HL-60 (cell line): ENCODE measurements at regions not wholly inside any gene's neighbourhood (a gene's known extent, or its start where the extent isn't known, plus 50 kb on each side); places are given as distances from the start of the nearest gene placed in this dataset.

Experiments
- DNase-seq, 2 experiments: peaks; one replicate each; pipeline ENCODE4 v3.0.0-alpha.2; 2010 to 2020; ENCODE audit warnings: low read depth in 1 of 2, low spot score in 1 of 2
- H3K27ac ChIP-seq: fragments of 250-450 bp; sonication (Bioruptor Pico); replicated peaks from 2 replicates; pipeline ENCODE4 v1.5.1; 2020; ENCODE audit warnings: mild to moderate bottlenecking, moderate library complexity
- H3K27me3 ChIP-seq: fragments of 250-450 bp; sonication (Bioruptor Pico); 2 replicates; pipeline ENCODE4 v1.5.1; 2021; ENCODE audit warnings: mild to moderate bottlenecking, moderate library complexity; ENCODE audit not compliant: insufficient read depth, poor library complexity, severe bottlenecking
- H3K4me3 ChIP-seq: replicated peaks from 2 replicates; pipeline ENCODE4 v1.5.1; 2011; ENCODE audit warnings: mild to moderate bottlenecking, control low read depth, low read length; ENCODE audit not compliant: insufficient read depth
- GABPA ChIP-seq: IDR thresholded peaks from 2 replicates; pipeline ENCODE4 v1.6.1; 2012; ENCODE audit warnings: low read depth
- POLR2AphosphoS5 ChIP-seq: IDR thresholded peaks from 2 replicates; pipeline ENCODE4 v1.6.1; 2012; ENCODE audit warnings: low read depth
- SPI1 ChIP-seq: IDR thresholded peaks from 2 replicates; pipeline ENCODE4 v1.6.1; 2012; ENCODE audit warnings: low read depth, mild to moderate bottlenecking, borderline replicate concordance
- TF ChIP-seq, protein P1 (sequence below): IDR thresholded peaks from 2 replicates; pipeline ENCODE4 v1.6.1; 2012; ENCODE audit warnings: low read depth; ENCODE audit not compliant: insufficient replicate concordance
- TF ChIP-seq, protein P2 (sequence below): IDR thresholded peaks from one replicate; pipeline ENCODE4 v1.5.1; 2011; ENCODE audit warnings: low read length, control low read depth, inconsistent platforms; ENCODE audit not compliant: insufficient read depth

DNA sequence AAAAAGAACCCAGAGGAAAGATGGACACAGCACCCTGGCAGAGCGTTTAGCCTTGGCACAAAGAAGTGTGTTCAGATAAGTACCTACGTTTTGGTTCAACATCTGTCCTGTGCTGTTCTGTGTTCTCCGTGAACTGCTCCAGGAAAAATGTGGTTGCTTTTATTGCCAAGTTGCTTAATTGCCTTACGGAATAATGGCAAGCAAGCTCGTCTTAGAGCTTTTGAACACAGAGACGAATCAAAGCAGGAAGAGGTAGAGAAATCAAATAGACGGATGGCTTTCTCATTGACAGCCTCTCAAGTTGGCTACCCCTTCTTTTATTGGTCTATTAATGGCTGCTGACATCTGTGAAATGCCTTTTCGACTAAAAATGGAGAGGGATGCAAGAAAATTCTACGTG is 911.1 kb upstream of the EEF2KMT start:
- Histone ChIP-seq H3K27ac (no peak overlapping the region), H3K4me3 (no peak overlapping the region), H3K27me3 (no peaks in the 10 kb centered on the region)
- no peak for DNase-seq
- TF ChIP-seq, protein P1, sequence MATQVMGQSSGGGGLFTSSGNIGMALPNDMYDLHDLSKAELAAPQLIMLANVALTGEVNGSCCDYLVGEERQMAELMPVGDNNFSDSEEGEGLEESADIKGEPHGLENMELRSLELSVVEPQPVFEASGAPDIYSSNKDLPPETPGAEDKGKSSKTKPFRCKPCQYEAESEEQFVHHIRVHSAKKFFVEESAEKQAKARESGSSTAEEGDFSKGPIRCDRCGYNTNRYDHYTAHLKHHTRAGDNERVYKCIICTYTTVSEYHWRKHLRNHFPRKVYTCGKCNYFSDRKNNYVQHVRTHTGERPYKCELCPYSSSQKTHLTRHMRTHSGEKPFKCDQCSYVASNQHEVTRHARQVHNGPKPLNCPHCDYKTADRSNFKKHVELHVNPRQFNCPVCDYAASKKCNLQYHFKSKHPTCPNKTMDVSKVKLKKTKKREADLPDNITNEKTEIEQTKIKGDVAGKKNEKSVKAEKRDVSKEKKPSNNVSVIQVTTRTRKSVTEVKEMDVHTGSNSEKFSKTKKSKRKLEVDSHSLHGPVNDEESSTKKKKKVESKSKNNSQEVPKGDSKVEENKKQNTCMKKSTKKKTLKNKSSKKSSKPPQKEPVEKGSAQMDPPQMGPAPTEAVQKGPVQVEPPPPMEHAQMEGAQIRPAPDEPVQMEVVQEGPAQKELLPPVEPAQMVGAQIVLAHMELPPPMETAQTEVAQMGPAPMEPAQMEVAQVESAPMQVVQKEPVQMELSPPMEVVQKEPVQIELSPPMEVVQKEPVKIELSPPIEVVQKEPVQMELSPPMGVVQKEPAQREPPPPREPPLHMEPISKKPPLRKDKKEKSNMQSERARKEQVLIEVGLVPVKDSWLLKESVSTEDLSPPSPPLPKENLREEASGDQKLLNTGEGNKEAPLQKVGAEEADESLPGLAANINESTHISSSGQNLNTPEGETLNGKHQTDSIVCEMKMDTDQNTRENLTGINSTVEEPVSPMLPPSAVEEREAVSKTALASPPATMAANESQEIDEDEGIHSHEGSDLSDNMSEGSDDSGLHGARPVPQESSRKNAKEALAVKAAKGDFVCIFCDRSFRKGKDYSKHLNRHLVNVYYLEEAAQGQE, result no peak
- TF ChIP-seq POLR2AphosphoS5 (no peak), GABPA (no peak), SPI1 (no peak)
- TF ChIP-seq, protein P2, sequence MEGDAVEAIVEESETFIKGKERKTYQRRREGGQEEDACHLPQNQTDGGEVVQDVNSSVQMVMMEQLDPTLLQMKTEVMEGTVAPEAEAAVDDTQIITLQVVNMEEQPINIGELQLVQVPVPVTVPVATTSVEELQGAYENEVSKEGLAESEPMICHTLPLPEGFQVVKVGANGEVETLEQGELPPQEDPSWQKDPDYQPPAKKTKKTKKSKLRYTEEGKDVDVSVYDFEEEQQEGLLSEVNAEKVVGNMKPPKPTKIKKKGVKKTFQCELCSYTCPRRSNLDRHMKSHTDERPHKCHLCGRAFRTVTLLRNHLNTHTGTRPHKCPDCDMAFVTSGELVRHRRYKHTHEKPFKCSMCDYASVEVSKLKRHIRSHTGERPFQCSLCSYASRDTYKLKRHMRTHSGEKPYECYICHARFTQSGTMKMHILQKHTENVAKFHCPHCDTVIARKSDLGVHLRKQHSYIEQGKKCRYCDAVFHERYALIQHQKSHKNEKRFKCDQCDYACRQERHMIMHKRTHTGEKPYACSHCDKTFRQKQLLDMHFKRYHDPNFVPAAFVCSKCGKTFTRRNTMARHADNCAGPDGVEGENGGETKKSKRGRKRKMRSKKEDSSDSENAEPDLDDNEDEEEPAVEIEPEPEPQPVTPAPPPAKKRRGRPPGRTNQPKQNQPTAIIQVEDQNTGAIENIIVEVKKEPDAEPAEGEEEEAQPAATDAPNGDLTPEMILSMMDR, result no peak

DNA sequence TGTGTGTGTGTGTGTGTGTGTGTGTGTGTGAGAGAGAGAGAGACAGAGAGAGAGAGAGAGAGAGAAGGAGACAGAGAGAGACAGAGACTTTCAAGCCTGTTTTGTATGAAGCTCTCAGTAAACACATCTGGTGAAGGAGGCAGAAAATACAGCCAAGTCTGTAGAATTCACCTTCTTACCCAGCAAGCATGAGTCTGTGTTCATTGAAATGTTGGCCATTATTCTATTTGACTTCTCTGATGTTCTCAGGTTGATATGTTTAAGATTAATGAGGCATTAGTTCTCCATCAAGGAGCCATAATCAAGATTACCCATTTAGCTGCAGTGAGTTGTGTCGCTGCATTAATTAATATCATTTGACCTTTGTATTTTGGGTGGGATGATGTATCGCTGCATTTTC is 895.8 kb upstream of the EEF2KMT start:
- no peak overlapping the region for H3K27ac ChIP-seq
- H3K27me3 ChIP-seq, result no peaks in the 10 kb centered on the region
- DNase-seq, result no peak
- TF ChIP-seq, protein P2, result no peak
- TF ChIP-seq SPI1, result no peak
- no peak for TF ChIP-seq GABPA
- TF ChIP-seq, protein P1, result no peak
- no peak for TF ChIP-seq POLR2AphosphoS5
- no peak overlapping the region for H3K4me3 ChIP-seq

DNA sequence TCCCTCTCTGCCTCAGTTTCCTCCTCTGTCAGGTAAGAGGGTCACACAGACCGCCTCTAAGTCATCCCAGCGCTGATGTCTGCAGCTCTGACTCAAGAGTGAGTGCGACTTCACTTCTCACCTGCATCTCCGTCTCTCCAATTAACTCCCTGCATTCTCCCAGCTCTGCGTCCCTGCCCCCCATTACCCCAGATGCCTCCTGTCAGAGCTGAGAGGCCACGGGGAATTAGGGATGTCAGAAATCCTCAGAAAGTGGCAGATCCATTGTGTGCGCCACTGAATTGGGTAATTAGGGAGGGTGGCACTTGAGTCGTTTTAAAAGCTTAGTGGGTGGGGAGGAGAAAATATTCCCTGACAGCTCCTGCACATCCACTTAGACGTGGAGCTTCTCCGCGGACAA is 885.4 kb upstream of the EEF2KMT start:
- H3K27ac ChIP-seq, result no peak overlapping the region
- no peaks in the 10 kb centered on the region for H3K27me3 ChIP-seq
- no peak overlapping the region for H3K4me3 ChIP-seq
- DNase-seq, result no peak
- TF ChIP-seq GABPA, result no peak
- TF ChIP-seq, protein P2, result no peak
- TF ChIP-seq, protein P1, result no peak
- no peak for TF ChIP-seq SPI1
- TF ChIP-seq POLR2AphosphoS5, result no peak
